Lung (tissue), 11 donors: ENCODE measurements at regions not wholly inside any gene's neighbourhood (a gene's known extent, or its start where the extent isn't known, plus 50 kb on each side); places are given as distances from the start of the nearest gene placed in this dataset.
"Not testable (repeated sequence)": the region's sequence is repeated elsewhere in the genome, so short reads cannot be mapped to it uniquely, and the experiment has no call there.

Experiments used
- ATAC-seq: fragments of 200-7000 bp; cut with Tn5 transposase; one replicate; pipeline ENCODE4 v1.9.1; 2020; ENCODE audit warnings: moderate number of reproducible peaks; ENCODE audit not compliant: insufficient read depth, low FRiP score
- DNase-seq, 3 donors: peaks; one replicate each; pipeline ENCODE4 v3.0.0-alpha.2; 2013 to 2017
- H3K27ac ChIP-seq, 2 donors: one replicate each; pipeline ENCODE4 v1.5.1; 2013; ENCODE audit warnings: mild to moderate bottlenecking in 2 of 2, moderate library complexity in 2 of 2, control low read depth in 1 of 2, inconsistent platforms in 1 of 2, low read depth in 1 of 2, low read length in 1 of 2
- H3K27me3 ChIP-seq, 3 donors: one replicate each; pipeline ENCODE4 v1.5.1; 2013; ENCODE audit warnings: low read length in 2 of 3; ENCODE audit not compliant: control insufficient read depth in 3 of 3, insufficient read depth in 3 of 3
- H3K36me3 ChIP-seq, 4 donors: one replicate each; pipeline ENCODE4 v1.5.1; 2013; ENCODE audit warnings: low read length in 4 of 4, mild to moderate bottlenecking in 1 of 4, moderate library complexity in 1 of 4; ENCODE audit not compliant: control insufficient read depth in 4 of 4, insufficient read depth in 4 of 4
- H3K4me1 ChIP-seq, 5 donors: one replicate each; pipeline ENCODE4 v1.5.1; 2013; ENCODE audit warnings: low read length in 5 of 5, mild to moderate bottlenecking in 2 of 5, moderate library complexity in 1 of 5; ENCODE audit not compliant: control insufficient read depth in 5 of 5, insufficient read depth in 5 of 5
- H3K4me3 ChIP-seq: one replicate; pipeline ENCODE4 v1.5.1; 2013; ENCODE audit warnings: mild to moderate bottlenecking, control low read depth, moderate library complexity
- H3K9ac ChIP-seq, 2 donors: one replicate each; pipeline ENCODE4 v1.5.1; 2013; ENCODE audit warnings: low read length in 2 of 2, control low read depth in 1 of 2; ENCODE audit not compliant: insufficient read depth in 1 of 2
- H3K9me3 ChIP-seq, 4 donors: one replicate each; pipeline ENCODE4 v1.5.1; 2013; ENCODE audit warnings: low read length in 3 of 4, mild to moderate bottlenecking in 1 of 4, moderate library complexity in 1 of 4; ENCODE audit not compliant: control insufficient read depth in 4 of 4, insufficient read depth in 3 of 4
- CTCF ChIP-seq: IDR thresholded peaks from 2 replicates; pipeline ENCODE4 v1.5.1; 2012; ENCODE audit warnings: mild to moderate bottlenecking; ENCODE audit errors: control extremely low read depth, extremely low read depth
- WGBS, 2 donors: extraction: QIAGEN DNeasy Blood & Tissue Kit; methylation state at CpG; one replicate each; pipeline ENCODE4 v1.1.7; 2013; 5-methylcytosine and 5-hydroxymethylcytosine counted together
- donor health status: control.
- donor health status: control.
- donor health status: Bipolar disorder and iron deficiency.
- donor health status: healthy.
- donor health status: DM: yes; HTN: yes; CAD: no.

- Histone ChIP-seq H3K9ac (no peak overlapping the region), H3K4me1 (no peaks in the 10 kb centered on the region), H3K36me3 (no peaks in the 10 kb centered on the region), H3K27ac (no peak overlapping the region), H3K9me3 (no peaks in the 10 kb centered on the region), H3K27me3 (no peaks in the 10 kb centered on the region), H3K4me3 (no peak overlapping the region)
- ATAC-seq (no peak), DNase-seq (peak in 1 of 3 donors; percentile 14)
- 74 to 77% methylated on average over 2 of the region's 2 CpGs for WGBS, 2 donors
- no peak for TF ChIP-seq CTCF
These were observed 106.4 kb upstream of the MARK1 start for GRCh38 chr1:220421508-220421907.

- Histone ChIP-seq H3K4me3 (no peak overlapping the region), H3K9me3 (no peaks in the 10 kb centered on the region), H3K36me3 (no peaks in the 10 kb centered on the region), H3K27ac (no peak overlapping the region), H3K4me1 (no peaks in the 10 kb centered on the region), H3K27me3 (no peaks in the 10 kb centered on the region), H3K9ac (no peak overlapping the region)
- no peak for ATAC-seq
- DNase-seq: no peak
- no peak for TF ChIP-seq CTCF
- 64 to 65% methylated on average over 5 of the region's 5 CpGs for WGBS, 2 donors
These were observed 107.2 kb upstream of the MARK1 start for GRCh38 chr1:220420726-220421125.

GRCh38 chr1:220412382-220412781 lies 115.6 kb upstream of the MARK1 start:
- WGBS, 2 donors: 84 to 88% methylated on average over 13 to 19 of the region's 19 CpGs

GRCh38 chr1:220410611-220411010 lies 117.3 kb upstream of the MARK1 start:
- Histone ChIP-seq H3K4me3 (no peak overlapping the region), H3K9ac (no peak overlapping the region), H3K9me3 (no peaks in the 10 kb centered on the region), H3K36me3 (no peaks in the 10 kb centered on the region), H3K27me3 (no peaks in the 10 kb centered on the region), H3K4me1 (no peaks in the 10 kb centered on the region), H3K27ac (no peak overlapping the region)
- ATAC-seq (no peak), DNase-seq (peak in 2 of 3 donors; percentile 10 to 32)
- 42 to 62% methylated on average over 7 of the region's 7 CpGs for WGBS, 2 donors
- no peak for TF ChIP-seq CTCF

More at GRCh38 chr1:220412382-220412781, 115.6 kb upstream of the MARK1 start:
- DNase-seq, H3K9ac ChIP-seq, H3K27me3 ChIP-seq, H3K4me1 ChIP-seq, H3K4me3 ChIP-seq, H3K27ac ChIP-seq, H3K36me3 ChIP-seq, H3K9me3 ChIP-seq, ATAC-seq: not testable (repeated sequence)
